Ishikawa (cell line): ENCODE measurements at regions not wholly inside any gene's neighbourhood (a gene's known extent, or its start where the extent isn't known, plus 50 kb on each side); places are given as distances from the start of the nearest gene placed in this dataset.

ENCODE experiments used
- CEBPB ChIP-seq: IDR thresholded peaks from 2 replicates; pipeline ENCODE4 v1.6.1; 2012
- CREB1 ChIP-seq: IDR thresholded peaks from 2 replicates; pipeline ENCODE4 v1.6.1; 2012; ENCODE audit warnings: low read depth
- EGR1 ChIP-seq: IDR thresholded peaks from 2 replicates; pipeline ENCODE4 v1.6.1; 2012
- EP300 ChIP-seq: IDR thresholded peaks from 2 replicates; pipeline ENCODE4 v1.6.1; 2012; ENCODE audit warnings: borderline replicate concordance
- FOXM1 ChIP-seq: IDR thresholded peaks from 2 replicates; pipeline ENCODE4 v1.6.1; 2012; ENCODE audit warnings: low read depth, borderline replicate concordance
- NFIC ChIP-seq: IDR thresholded peaks from 2 replicates; pipeline ENCODE4 v1.6.1; 2012
- RAD21 ChIP-seq: IDR thresholded peaks from 2 replicates; pipeline ENCODE4 v1.6.1; 2012; ENCODE audit warnings: low read depth
- TAF1 ChIP-seq: IDR thresholded peaks from 2 replicates; pipeline ENCODE4 v1.6.1; 2012; ENCODE audit warnings: low read depth, mild to moderate bottlenecking
- TCF12 ChIP-seq: IDR thresholded peaks from 2 replicates; pipeline ENCODE4 v1.6.1; 2012; ENCODE audit warnings: low read depth
- TEAD4 ChIP-seq: IDR thresholded peaks from 2 replicates; pipeline ENCODE4 v1.6.1; 2012
- YY1 ChIP-seq: IDR thresholded peaks from 2 replicates; pipeline ENCODE4 v1.6.1; 2012; ENCODE audit warnings: low read depth
- ZBTB7A ChIP-seq: IDR thresholded peaks from 2 replicates; pipeline ENCODE4 v1.6.1; 2012; ENCODE audit warnings: low read depth
- TF ChIP-seq, protein P1 (sequence below): IDR thresholded peaks from 2 replicates; pipeline ENCODE4 v1.6.1; 2012
- TF ChIP-seq, protein P2 (sequence below): IDR thresholded peaks from 2 replicates; pipeline ENCODE4 v1.6.1; 2012; ENCODE audit warnings: low read depth, mild to moderate bottlenecking
- TF ChIP-seq, protein P3 (sequence below): IDR thresholded peaks from 2 replicates; pipeline ENCODE4 v1.6.1; 2012

- TF ChIP-seq TEAD4 (no peak), NFIC (no peak), CREB1 (no peak), FOXM1 (no peak), ZBTB7A (no peak), TAF1 (no peak), EGR1 (no peak), YY1 (no peak), EP300 (no peak), CEBPB (no peak), RAD21 (no peak)
- TF ChIP-seq, protein P1, sequence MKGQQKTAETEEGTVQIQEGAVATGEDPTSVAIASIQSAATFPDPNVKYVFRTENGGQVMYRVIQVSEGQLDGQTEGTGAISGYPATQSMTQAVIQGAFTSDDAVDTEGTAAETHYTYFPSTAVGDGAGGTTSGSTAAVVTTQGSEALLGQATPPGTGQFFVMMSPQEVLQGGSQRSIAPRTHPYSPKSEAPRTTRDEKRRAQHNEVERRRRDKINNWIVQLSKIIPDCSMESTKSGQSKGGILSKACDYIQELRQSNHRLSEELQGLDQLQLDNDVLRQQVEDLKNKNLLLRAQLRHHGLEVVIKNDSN: no peak
- TF ChIP-seq, protein P2, sequence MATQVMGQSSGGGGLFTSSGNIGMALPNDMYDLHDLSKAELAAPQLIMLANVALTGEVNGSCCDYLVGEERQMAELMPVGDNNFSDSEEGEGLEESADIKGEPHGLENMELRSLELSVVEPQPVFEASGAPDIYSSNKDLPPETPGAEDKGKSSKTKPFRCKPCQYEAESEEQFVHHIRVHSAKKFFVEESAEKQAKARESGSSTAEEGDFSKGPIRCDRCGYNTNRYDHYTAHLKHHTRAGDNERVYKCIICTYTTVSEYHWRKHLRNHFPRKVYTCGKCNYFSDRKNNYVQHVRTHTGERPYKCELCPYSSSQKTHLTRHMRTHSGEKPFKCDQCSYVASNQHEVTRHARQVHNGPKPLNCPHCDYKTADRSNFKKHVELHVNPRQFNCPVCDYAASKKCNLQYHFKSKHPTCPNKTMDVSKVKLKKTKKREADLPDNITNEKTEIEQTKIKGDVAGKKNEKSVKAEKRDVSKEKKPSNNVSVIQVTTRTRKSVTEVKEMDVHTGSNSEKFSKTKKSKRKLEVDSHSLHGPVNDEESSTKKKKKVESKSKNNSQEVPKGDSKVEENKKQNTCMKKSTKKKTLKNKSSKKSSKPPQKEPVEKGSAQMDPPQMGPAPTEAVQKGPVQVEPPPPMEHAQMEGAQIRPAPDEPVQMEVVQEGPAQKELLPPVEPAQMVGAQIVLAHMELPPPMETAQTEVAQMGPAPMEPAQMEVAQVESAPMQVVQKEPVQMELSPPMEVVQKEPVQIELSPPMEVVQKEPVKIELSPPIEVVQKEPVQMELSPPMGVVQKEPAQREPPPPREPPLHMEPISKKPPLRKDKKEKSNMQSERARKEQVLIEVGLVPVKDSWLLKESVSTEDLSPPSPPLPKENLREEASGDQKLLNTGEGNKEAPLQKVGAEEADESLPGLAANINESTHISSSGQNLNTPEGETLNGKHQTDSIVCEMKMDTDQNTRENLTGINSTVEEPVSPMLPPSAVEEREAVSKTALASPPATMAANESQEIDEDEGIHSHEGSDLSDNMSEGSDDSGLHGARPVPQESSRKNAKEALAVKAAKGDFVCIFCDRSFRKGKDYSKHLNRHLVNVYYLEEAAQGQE: no peak
- TF ChIP-seq, protein P3, sequence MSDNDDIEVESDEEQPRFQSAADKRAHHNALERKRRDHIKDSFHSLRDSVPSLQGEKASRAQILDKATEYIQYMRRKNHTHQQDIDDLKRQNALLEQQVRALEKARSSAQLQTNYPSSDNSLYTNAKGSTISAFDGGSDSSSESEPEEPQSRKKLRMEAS: no peak
These were observed 83.1 kb downstream of the SST start for GRCh38 chr3:187587076-187587475.

- TF ChIP-seq NFIC: no peak
- TF ChIP-seq TCF12: no peak
- TF ChIP-seq ZBTB7A: no peak
- TF ChIP-seq EP300: no peak
- TF ChIP-seq CEBPB: no peak
These were observed 84.0 kb downstream of the SST start for GRCh38 chr3:187586226-187586625.

- no peak for TF ChIP-seq CEBPB
- TF ChIP-seq TAF1: no peak
- TF ChIP-seq EP300: no peak
- TF ChIP-seq TEAD4: no peak
- no peak for TF ChIP-seq ZBTB7A
- TF ChIP-seq, protein P3: no peak
- no peak for TF ChIP-seq NFIC
- TF ChIP-seq, protein P2: no peak
- no peak for TF ChIP-seq YY1
- TF ChIP-seq CREB1: no peak
- no peak for TF ChIP-seq TCF12
- no peak for TF ChIP-seq RAD21
- no peak for TF ChIP-seq EGR1
- TF ChIP-seq FOXM1: no peak
- TF ChIP-seq, protein P1: no peak
These were observed 97.8 kb downstream of the SST start for GRCh38 chr3:187572441-187572840.

DNA sequence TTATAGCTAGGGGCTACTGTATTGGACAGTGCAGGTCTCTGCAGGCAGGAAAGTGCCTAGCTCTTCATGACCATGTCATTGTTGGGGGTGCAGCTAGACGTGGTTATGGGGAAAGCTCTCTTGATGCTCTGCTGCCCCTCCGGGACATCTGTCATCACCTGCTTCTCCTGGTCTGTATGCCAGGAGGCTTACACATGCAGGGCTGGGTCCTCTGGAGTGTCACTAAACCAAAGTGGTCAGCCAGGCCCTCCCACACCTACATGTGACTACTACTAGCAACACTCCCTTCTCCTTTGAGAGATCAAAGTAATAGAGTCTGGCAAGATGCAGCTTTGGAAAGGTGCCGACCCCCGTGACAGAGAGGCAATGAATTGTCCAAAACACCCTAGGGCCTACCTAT, 98.5 kb downstream of the SST start:
- no peak for TF ChIP-seq CREB1
- TF ChIP-seq, protein P2: no peak
- TF ChIP-seq YY1: no peak
- no peak for TF ChIP-seq TAF1
- TF ChIP-seq NFIC: no peak
- TF ChIP-seq TEAD4: no peak
- TF ChIP-seq, protein P1: no peak
- TF ChIP-seq EP300: no peak
- no peak for TF ChIP-seq ZBTB7A
- no peak for TF ChIP-seq EGR1
- TF ChIP-seq FOXM1: no peak
- TF ChIP-seq, protein P3: no peak
- TF ChIP-seq RAD21: no peak
- no peak for TF ChIP-seq CEBPB
- no peak for TF ChIP-seq TCF12
